GM18867 (cell line): ENCODE measurements at regions not wholly inside any gene's neighbourhood (a gene's known extent, or its start where the extent isn't known, plus 50 kb on each side); places are given as distances from the start of the nearest gene placed in this dataset.
"Not testable (repeated sequence)": the region's sequence is repeated elsewhere in the genome, so short reads cannot be mapped to it uniquely, and the experiment has no call there.

Experiments
- ATAC-seq: cut with Tn5 transposase; IDR thresholded peaks from one replicate; pipeline ENCODE4 v1.9.1; 2021; ENCODE audit warnings: mild to moderate bottlenecking, moderate library complexity; ENCODE audit not compliant: unreplicated experiment

- no peak for ATAC-seq
These were observed 184.3 kb upstream of the HMCN1 start for GRCh38 chr1:185549906-185550305.

GRCh38 chr1:185546029-185546428 is 188.2 kb upstream of the HMCN1 start:
- no peak for ATAC-seq

GRCh38 chr1:185541871-185542301 is 192.3 kb upstream of the HMCN1 start:
- ATAC-seq: no peak

- ATAC-seq: no peak
These were observed 193.9 kb upstream of the HMCN1 start for GRCh38 chr1:185540295-185540694.

- no peak for ATAC-seq
These were observed 194.8 kb upstream of the HMCN1 start for GRCh38 chr1:185539277-185539943.

- ATAC-seq: not testable (repeated sequence)
These were observed 195.8 kb upstream of the HMCN1 start for GRCh38 chr1:185538309-185538898.

- no peak for ATAC-seq
These were observed 196.6 kb upstream of the HMCN1 start for GRCh38 chr1:185537596-185537995.

GRCh38 chr1:185536165-185536920 is 197.8 kb upstream of the HMCN1 start:
- no peak for ATAC-seq

GRCh38 chr1:185535621-185536020 is 198.6 kb upstream of the HMCN1 start:
- no peak for ATAC-seq

- ATAC-seq: no peak
These were observed 199.4 kb upstream of the HMCN1 start for GRCh38 chr1:185534801-185535200.

- ATAC-seq: no peak
These were observed 200.6 kb upstream of the HMCN1 start for GRCh38 chr1:185533596-185533995.

- no peak for ATAC-seq
These were observed 201.3 kb upstream of the HMCN1 start for GRCh38 chr1:185532856-185533255.

GRCh38 chr1:185531838-185532237 is 202.4 kb upstream of the HMCN1 start:
- no peak for ATAC-seq

- ATAC-seq: no peak
These were observed 204.0 kb upstream of the HMCN1 start for GRCh38 chr1:185530215-185530614.

GRCh38 chr1:185529673-185530072 is 204.5 kb upstream of the HMCN1 start:
- ATAC-seq: no peak

GRCh38 chr1:185528084-185528676 is 206.0 kb upstream of the HMCN1 start:
- no peak for ATAC-seq

- peak; percentile 100 for ATAC-seq
These were observed 207.6 kb upstream of the HMCN1 start for GRCh38 chr1:185526344-185527307.

GRCh38 chr1:185520188-185520920 is 203.3 kb upstream of the IVNS1ABP start:
- ATAC-seq: no peak

- no peak for ATAC-seq
These were observed 200.9 kb upstream of the IVNS1ABP start for GRCh38 chr1:185517808-185518419.
